H9 (cell line): ENCODE measurements at regions not wholly inside any gene's neighbourhood (a gene's known extent, or its start where the extent isn't known, plus 50 kb on each side); places are given as distances from the start of the nearest gene placed in this dataset.

ENCODE experiments used
- DNase-seq: peaks from one replicate; pipeline ENCODE4 v3.0.0-alpha.2; 2017
- H2AFZ ChIP-seq: one replicate; pipeline ENCODE4 v1.6.1; 2013; ENCODE audit warnings: mild to moderate bottlenecking, low read length, control low read depth, moderate library complexity
- H2AK5ac ChIP-seq: 2 replicates; pipeline ENCODE4 v1.6.1; 2013; ENCODE audit warnings: low read length, control low read depth, mixed read lengths; ENCODE audit not compliant: insufficient read length
- H2BK120ac ChIP-seq: one replicate; pipeline ENCODE4 v1.6.1; 2013; ENCODE audit warnings: low read depth, mild to moderate bottlenecking, low read length, control low read depth, inconsistent platforms; ENCODE audit not compliant: poor library complexity, severe bottlenecking
- H2BK12ac ChIP-seq: 2 replicates; pipeline ENCODE4 v1.6.1; 2013; ENCODE audit warnings: low read length, control low read depth, mixed read lengths, low read depth; ENCODE audit not compliant: insufficient read length
- H2BK15ac ChIP-seq: 2 replicates; pipeline ENCODE4 v1.6.1; 2013; ENCODE audit warnings: low read depth, low read length, control low read depth
- H2BK20ac ChIP-seq: one replicate; pipeline ENCODE4 v1.6.1; 2013; ENCODE audit warnings: low read depth, mild to moderate bottlenecking, low read length, control low read depth, inconsistent platforms; ENCODE audit not compliant: poor library complexity, severe bottlenecking
- H2BK5ac ChIP-seq: 2 replicates; pipeline ENCODE4 v1.6.1; 2013; ENCODE audit warnings: low read length, control low read depth, mixed read lengths; ENCODE audit not compliant: insufficient read length
- H3K14ac ChIP-seq: 2 replicates; pipeline ENCODE4 v1.6.1; 2013; ENCODE audit warnings: low read length, control low read depth; ENCODE audit not compliant: insufficient read depth
- H3K18ac ChIP-seq: 2 replicates; pipeline ENCODE4 v1.6.1; 2013; ENCODE audit warnings: low read depth, mild to moderate bottlenecking, mixed read lengths, low read length, control low read depth; ENCODE audit not compliant: insufficient read length
- H3K23ac ChIP-seq: 2 replicates; pipeline ENCODE4 v1.6.1; 2013; ENCODE audit warnings: low read length, control low read depth, mixed read lengths, low read depth; ENCODE audit not compliant: insufficient read length
- H3K23me2 ChIP-seq: 2 replicates; pipeline ENCODE4 v1.6.1; 2013; ENCODE audit warnings: low read depth, mild to moderate bottlenecking, mixed read lengths, low read length, control low read depth; ENCODE audit not compliant: insufficient read length, poor library complexity, severe bottlenecking
- H3K27ac ChIP-seq: 2 replicates; pipeline ENCODE4 v1.5.1; 2013; ENCODE audit warnings: low read length, control low read depth, mixed read lengths, low read depth; ENCODE audit not compliant: insufficient read length
- H3K27me3 ChIP-seq: 2 replicates; pipeline ENCODE4 v1.6.1; 2013; ENCODE audit warnings: low read length, control low read depth, inconsistent platforms; ENCODE audit not compliant: insufficient read depth
- H3K4ac ChIP-seq: 2 replicates; pipeline ENCODE4 v1.6.1; 2013; ENCODE audit warnings: low read depth, mild to moderate bottlenecking, control low read depth, inconsistent platforms, low read length, moderate library complexity
- H3K4me1 ChIP-seq: 2 replicates; pipeline ENCODE4 v1.6.1; 2013; ENCODE audit warnings: low read length, control low read depth, inconsistent platforms; ENCODE audit not compliant: insufficient read depth
- H3K4me2 ChIP-seq: 2 replicates; pipeline ENCODE4 v1.6.1; 2013; ENCODE audit warnings: low read length, control low read depth, mixed read lengths; ENCODE audit not compliant: insufficient read length, insufficient read depth
- H3K56ac ChIP-seq: 2 replicates; pipeline ENCODE4 v1.6.1; 2013; ENCODE audit warnings: low read depth, mild to moderate bottlenecking, mixed read lengths, low read length, control low read depth; ENCODE audit not compliant: insufficient read length
- H3K79me1 ChIP-seq: 2 replicates; pipeline ENCODE4 v1.6.1; 2013; ENCODE audit warnings: low read depth, mild to moderate bottlenecking, moderate library complexity, low read length, control low read depth, inconsistent platforms; ENCODE audit not compliant: insufficient read depth, poor library complexity, severe bottlenecking
- H3K79me2 ChIP-seq: 2 replicates; pipeline ENCODE4 v1.6.1; 2013; ENCODE audit warnings: low read length, control low read depth, inconsistent platforms; ENCODE audit not compliant: insufficient read depth
- H3K9ac ChIP-seq: 2 replicates; pipeline ENCODE4 v1.6.1; 2013; ENCODE audit warnings: low read length, control low read depth, mixed read lengths; ENCODE audit not compliant: insufficient read length; ENCODE audit errors: extremely low read depth
- H3K9me3 ChIP-seq: one replicate; pipeline ENCODE4 v1.6.1; 2013; ENCODE audit warnings: low read depth, low read length, inconsistent platforms; ENCODE audit not compliant: control insufficient read depth
- H3T11ph ChIP-seq: one replicate; pipeline ENCODE4 v1.6.1; 2013; ENCODE audit warnings: mild to moderate bottlenecking, low read length, control low read depth, inconsistent platforms
- H4K20me1 ChIP-seq: one replicate; pipeline ENCODE4 v1.6.1; 2013; ENCODE audit not compliant: control insufficient read depth, insufficient read length, insufficient read depth
- H4K5ac ChIP-seq: 2 replicates; pipeline ENCODE4 v1.6.1; 2013; ENCODE audit warnings: low read depth, mild to moderate bottlenecking, mixed read lengths, low read length, control low read depth; ENCODE audit not compliant: insufficient read length
- H4K8ac ChIP-seq: replicated peaks from 2 replicates; pipeline ENCODE4 v1.6.1; 2013; ENCODE audit warnings: low read length, control low read depth, mixed read lengths, low read depth; ENCODE audit not compliant: insufficient read length
- H4K91ac ChIP-seq: 2 replicates; pipeline ENCODE4 v1.6.1; 2013; ENCODE audit warnings: low read depth, mild to moderate bottlenecking, moderate library complexity, mixed read lengths, low read length, control low read depth; ENCODE audit not compliant: insufficient read length
- H3K27ac Mint-ChIP-seq, 3 experiments: 2 replicates in 2 of 3; 3 replicates in 1 of 3; pipeline ENCODE4 v1.8.0; 2020 to 2021; ENCODE audit warnings: mixed read lengths in 3 of 3, mild to moderate bottlenecking in 1 of 3, moderate library complexity in 1 of 3
- H3K27me3 Mint-ChIP-seq: 2 replicates; pipeline ENCODE4 v1.8.0; 2021; ENCODE audit warnings: low read depth, mild to moderate bottlenecking, moderate library complexity, mixed read lengths
- H3K36me3 Mint-ChIP-seq, 3 experiments: 2 replicates in 2 of 3; 3 replicates in 1 of 3; pipeline ENCODE4 v1.8.0; 2020 to 2021; ENCODE audit warnings: low read depth in 3 of 3, mixed read lengths in 3 of 3; ENCODE audit not compliant: insufficient read depth in 1 of 3
- H3K4me1 Mint-ChIP-seq, 2 experiments: 2 replicates each; pipeline ENCODE4 v1.8.0; 2020; ENCODE audit warnings: mixed read lengths in 2 of 2
- H3K4me3 Mint-ChIP-seq, 2 experiments: 2 replicates in 1 of 2; 3 replicates in 1 of 2; pipeline ENCODE4 v1.8.0; 2020 to 2021; ENCODE audit warnings: mild to moderate bottlenecking in 2 of 2, mixed read lengths in 2 of 2, moderate library complexity in 1 of 2
- H3K9me3 Mint-ChIP-seq, 2 experiments: 2 replicates in 1 of 2; 3 replicates in 1 of 2; pipeline ENCODE4 v1.8.0; 2020; ENCODE audit warnings: mild to moderate bottlenecking in 2 of 2, mixed read lengths in 2 of 2, moderate library complexity in 1 of 2
- CTCF ChIP-seq: fragments of 200-600 bp; sonication (generic); conservative IDR thresholded peaks from 3 replicates; pipeline ENCODE4 v1.8.0; 2021; ENCODE audit warnings: antibody characterized with exemption, mild to moderate bottlenecking

DNA sequence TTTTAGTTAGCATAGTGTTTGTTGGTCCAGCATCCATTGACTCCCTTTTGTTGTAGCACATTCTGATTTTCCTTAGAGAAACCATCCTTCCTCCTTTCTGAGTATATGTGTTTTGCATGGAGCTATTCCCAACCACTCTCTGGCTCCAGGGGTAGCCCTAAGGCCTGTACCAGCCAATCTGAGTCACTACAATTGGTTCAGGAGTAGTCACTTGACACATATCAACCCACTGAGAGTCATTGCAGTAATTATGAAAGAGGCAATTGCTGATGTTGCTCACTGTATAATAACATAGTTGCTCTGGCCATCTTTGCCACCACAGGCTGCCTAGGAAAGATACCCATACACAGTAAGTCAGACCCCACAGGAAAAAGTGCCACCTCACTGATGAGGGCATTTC lies 71.2 kb upstream of the GRID2 start:
- H3K9ac ChIP-seq, result no peak overlapping the region
- Mint-ChIP-seq H3K36me3 (no peaks in the 10 kb centered on the region), H3K9me3 (no peaks in the 10 kb centered on the region), H3K4me1 (peaks cover 0 to 4% of the 10 kb centered on the region in 2 experiments; a peak in 2 of 4 replicates), H3K27ac (no peak overlapping the region), H3K4me3 (no peak overlapping the region), H3K27me3 (peaks cover 44% of the 10 kb centered on the region)
- no peak overlapping the region for H2BK120ac ChIP-seq
- H3K23me2 ChIP-seq, result no peaks in the 10 kb centered on the region
- no peak overlapping the region for H2AK5ac ChIP-seq
- H3K27me3 ChIP-seq, result no peaks in the 10 kb centered on the region; the same call in 1 of the 2 replicates
- H3K4me2 ChIP-seq, result no peak overlapping the region
- no peaks in the 10 kb centered on the region for H3K79me1 ChIP-seq
- H2BK5ac ChIP-seq, result no peak overlapping the region
- H3K9me3 ChIP-seq, result no peaks in the 10 kb centered on the region
- no peak overlapping the region for H2BK15ac ChIP-seq
- no peak overlapping the region for H3T11ph ChIP-seq
- no peak overlapping the region for H4K91ac ChIP-seq
- H2BK12ac ChIP-seq, result no peak overlapping the region
- no peak for DNase-seq
- no peak overlapping the region for H3K4ac ChIP-seq
- no peak overlapping the region for H2BK20ac ChIP-seq
- no peak overlapping the region for H4K5ac ChIP-seq
- no peak overlapping the region for H3K18ac ChIP-seq
- H3K14ac ChIP-seq, result no peak overlapping the region
- H3K23ac ChIP-seq, result no peak overlapping the region
- no peak overlapping the region for H2AFZ ChIP-seq
- H3K27ac ChIP-seq, result no peak overlapping the region
- no peaks in the 10 kb centered on the region for H3K4me1 ChIP-seq
- H4K20me1 ChIP-seq, result no peaks in the 10 kb centered on the region
- H4K8ac ChIP-seq, result no peak overlapping the region
- no peaks in the 10 kb centered on the region for H3K79me2 ChIP-seq
- no peak overlapping the region for H3K56ac ChIP-seq
- no peak for TF ChIP-seq CTCF
